NCI-H2081 (cell line): ENCODE measurements at regions not wholly inside any gene's neighbourhood (a gene's known extent, or its start where the extent isn't known, plus 50 kb on each side); places are given as distances from the start of the nearest gene placed in this dataset.

ENCODE experiments used
- DNase-seq, 2 experiments: peaks; one replicate each; lab custom pipeline; 2025; lab: John Stamatoyannopoulos, UW

GRCh38 chr22:23410411-23410810 is 169.7 kb downstream of the IGLL1 start:
- no peak for DNase-seq

GRCh38 chr22:23409976-23410375 is 170.1 kb downstream of the IGLL1 start:
- no peak for DNase-seq

GRCh38 chr22:23408321-23408720 is 171.8 kb downstream of the IGLL1 start:
- no peak for DNase-seq

GRCh38 chr22:23405366-23405851 is 174.7 kb downstream of the IGLL1 start:
- no peak for DNase-seq

GRCh38 chr22:23404689-23405365 is 175.3 kb downstream of the IGLL1 start:
- no peak for DNase-seq

GRCh38 chr22:23403720-23404688 is 176.1 kb downstream of the IGLL1 start:
- no peak for DNase-seq

- DNase-seq: no peak
Measured at GRCh38 chr22:23403152-23403719, 176.9 kb downstream of the IGLL1 start.

GRCh38 chr22:23402275-23403151 is 177.6 kb downstream of the IGLL1 start:
- peak; percentile 55 to 57 for DNase-seq

- DNase-seq: no peak
Measured at GRCh38 chr22:23401910-23402274, 178.2 kb downstream of the IGLL1 start.

- no peak for DNase-seq
Measured at GRCh38 chr22:23401111-23401909, 178.8 kb downstream of the IGLL1 start.

- no peak for DNase-seq
Measured at GRCh38 chr22:23400286-23400981, 179.7 kb downstream of the IGLL1 start.

- no peak for DNase-seq
Measured at GRCh38 chr22:23399367-23400285, 180.5 kb downstream of the IGLL1 start.

GRCh38 chr22:23398701-23399366 is 181.3 kb downstream of the IGLL1 start:
- DNase-seq: no peak

- DNase-seq: no peak
Measured at GRCh38 chr22:23397613-23398567, 182.2 kb downstream of the IGLL1 start.

- no peak for DNase-seq
Measured at GRCh38 chr22:23397008-23397612, 183.0 kb downstream of the IGLL1 start.

GRCh38 chr22:23396362-23397007 is 183.6 kb downstream of the IGLL1 start:
- no peak for DNase-seq
